ENCODE measurements at regions not wholly inside any gene's neighbourhood (a gene's known extent, or its start where the extent isn't known, plus 50 kb on each side); places are given as distances from the start of the nearest gene placed in this dataset.

- TF ChIP-seq CTCF (conservative IDR thresholded peaks at IDR 0.05), result no peak
- no peak overlapping the region for H3K27ac ChIP-seq
Observed at GRCh38 chr2:143949121-143949848, 570.6 kb downstream of the ZEB2 start.

GRCh38 chr2:143948710-143949109 is 571.2 kb downstream of the ZEB2 start:
- H3K27ac ChIP-seq, result no peak overlapping the region
- TF ChIP-seq CTCF (conservative IDR thresholded peaks at IDR 0.05), result no peak

- H3K27ac ChIP-seq, result no peak overlapping the region
- TF ChIP-seq CTCF (conservative IDR thresholded peaks at IDR 0.05), result no peak
Observed at GRCh38 chr2:143946436-143947391, 573.2 kb downstream of the ZEB2 start.

- H3K27ac ChIP-seq, result no peak overlapping the region
- no peak for TF ChIP-seq CTCF (conservative IDR thresholded peaks at IDR 0.05)
Observed at GRCh38 chr2:143942486-143942885, 577.4 kb downstream of the ZEB2 start.

GRCh38 chr2:143940720-143941119 is 579.2 kb downstream of the ZEB2 start:
- TF ChIP-seq CTCF (conservative IDR thresholded peaks at IDR 0.05), result no peak
- H3K27ac ChIP-seq, result no peak overlapping the region

GRCh38 chr2:143939626-143940330 is 580.1 kb downstream of the ZEB2 start:
- H3K27ac ChIP-seq, result no peak overlapping the region
- no peak for TF ChIP-seq CTCF (conservative IDR thresholded peaks at IDR 0.05)

Measured in VCaP (cell line).